ENCODE measurements at regions not wholly inside any gene's neighbourhood (a gene's known extent, or its start where the extent isn't known, plus 50 kb on each side); places are given as distances from the start of the nearest gene placed in this dataset.

DNA sequence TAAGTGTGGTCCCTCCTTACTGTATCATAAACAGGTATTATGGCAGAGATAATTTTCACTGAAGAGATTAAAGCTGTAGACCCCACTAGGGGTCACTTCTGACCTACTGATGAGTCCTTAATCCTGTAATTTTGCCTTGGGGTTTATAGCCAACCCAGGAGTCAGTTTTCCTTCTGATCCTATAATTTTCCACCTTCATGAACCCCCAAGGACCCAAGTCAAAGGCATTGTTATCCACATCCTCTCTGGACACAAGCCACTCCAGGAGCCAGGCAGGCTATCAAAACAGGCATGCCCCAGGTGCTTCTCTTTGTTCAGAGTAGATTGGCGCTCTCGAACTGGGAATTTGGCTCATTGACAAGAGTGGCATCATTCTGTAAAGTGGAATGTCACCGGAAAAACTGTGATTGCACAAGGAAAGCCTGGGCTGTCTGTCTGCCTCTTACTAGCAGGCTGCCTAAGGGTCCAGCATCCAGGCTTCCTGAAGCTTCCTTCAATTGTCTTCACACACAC lies 1523.2 kb upstream of the FLRT2 start:
- TF ChIP-seq CTCF (IDR thresholded peaks at IDR 0.05) = no peak
- no peak for TF ChIP-seq POLR2A (IDR thresholded peaks at IDR 0.05)
- TF ChIP-seq POLR2AphosphoS5 (IDR thresholded peaks at IDR 0.05; ENCODE audit: insufficient read depth in 1 of 2, low read depth in 1 of 2) = peak in 1 of 2 donors; percentile 52

Measured in vagina (tissue), 2 donors.